Testis (tissue), 2 donors: ENCODE measurements at regions not wholly inside any gene's neighbourhood (a gene's known extent, or its start where the extent isn't known, plus 50 kb on each side); places are given as distances from the start of the nearest gene placed in this dataset.

Source experiments
- CTCF ChIP-seq, 3 experiments: fragments of 450-650 bp in 2 of 3; fragments of 200-600 bp in 1 of 3; sonication (generic) in 1 of 3; IDR thresholded peaks; one replicate each; pipeline ENCODE4 v1.5.1; 2016 to 2019; ENCODE audit warnings: antibody characterized with exemption in 3 of 3, mild to moderate bottlenecking in 2 of 3, moderate library complexity in 1 of 3
- POLR2A ChIP-seq: fragments of 450-650 bp; IDR thresholded peaks from one replicate; pipeline ENCODE4 v1.6.1; 2017; ENCODE audit warnings: antibody characterized with exemption, mild to moderate bottlenecking, moderate library complexity

- TF ChIP-seq CTCF (IDR thresholded peaks at IDR 0.05) (no peak), POLR2A (no peak)
Observed at GRCh38 chr9:85872463-85872862, 68.5 kb upstream of the NAA35 start.
